Renal cortex interstitium (tissue), 11 donors: ENCODE measurements at regions not wholly inside any gene's neighbourhood (a gene's known extent, or its start where the extent isn't known, plus 50 kb on each side); places are given as distances from the start of the nearest gene placed in this dataset.
A peak's percentile ranks its signal among the peaks of the same experiment; 100 is the strongest.
"Not testable (repeated sequence)": the region's sequence is repeated elsewhere in the genome, so short reads cannot be mapped to it uniquely, and the experiment has no call there.

ENCODE experiments used
- DNase-seq, 11 donors: peaks; one replicate each; pipeline ENCODE4 v3.0.0-alpha.2; 2013; ENCODE audit warnings: low read depth in 9 of 11, low spot score in 4 of 11; ENCODE audit errors: extremely low read depth in 1 of 11

DNA sequence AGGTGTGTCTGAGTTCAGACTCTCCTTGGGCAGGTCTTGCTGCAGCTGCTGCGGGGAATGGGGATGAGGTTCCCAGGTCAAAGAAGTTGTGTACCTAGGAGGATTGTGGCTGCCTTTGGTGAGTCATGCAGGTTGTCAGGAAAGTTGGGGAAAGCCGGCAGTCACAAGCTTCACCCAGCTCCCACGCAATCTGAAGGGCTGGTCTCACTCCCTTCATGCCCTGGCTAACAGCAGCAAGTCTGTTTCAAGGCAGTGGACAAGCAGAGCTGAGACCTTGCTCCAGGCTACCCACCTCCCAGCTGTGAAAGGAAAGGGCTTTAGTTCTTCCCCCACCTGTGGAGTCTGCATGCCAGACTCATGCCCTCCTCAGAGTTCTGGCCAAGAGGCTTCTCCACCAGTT is 287.2 kb downstream of the DTHD1 start:
- no peak for DNase-seq

DNA sequence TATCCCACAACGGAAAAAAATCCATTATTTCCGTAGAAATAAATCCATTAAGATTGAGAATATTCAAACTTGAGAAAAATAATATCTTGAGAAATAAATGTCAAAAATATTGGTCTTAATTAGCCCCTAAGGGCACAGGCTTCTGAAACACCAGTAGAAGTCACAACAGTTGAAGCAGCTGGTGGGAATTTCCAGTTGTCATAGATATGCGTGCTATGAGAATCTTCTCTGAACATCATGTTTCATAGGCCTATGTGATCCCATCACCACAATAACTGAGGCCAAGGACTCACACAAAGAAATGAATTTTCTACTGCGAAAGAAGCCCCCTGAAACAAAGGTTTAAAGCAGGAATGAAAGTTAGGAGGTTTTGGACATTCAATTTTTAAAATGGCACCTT is 292.0 kb downstream of the DTHD1 start:
- DNase-seq = no peak

DNA sequence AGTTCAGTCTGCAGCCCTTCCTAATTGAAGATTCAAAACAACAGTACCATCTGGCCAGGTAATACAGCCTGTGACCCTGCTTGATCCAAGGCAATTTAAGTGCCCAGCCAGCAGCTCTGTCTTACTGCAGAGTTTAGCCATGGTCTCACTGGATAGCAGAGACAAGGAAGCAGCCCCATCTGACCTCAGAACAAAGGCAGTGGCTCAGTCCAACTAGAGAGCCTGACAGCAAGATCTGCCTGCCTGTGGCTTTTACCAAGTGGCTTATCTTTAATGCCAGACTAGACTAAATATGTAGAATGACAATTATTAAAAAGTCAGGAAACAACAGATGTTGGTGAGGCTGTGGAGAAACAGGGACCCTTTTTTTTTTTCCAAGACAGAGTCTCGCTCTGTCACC is 293.4 kb downstream of the DTHD1 start:
- no peak for DNase-seq

DNA sequence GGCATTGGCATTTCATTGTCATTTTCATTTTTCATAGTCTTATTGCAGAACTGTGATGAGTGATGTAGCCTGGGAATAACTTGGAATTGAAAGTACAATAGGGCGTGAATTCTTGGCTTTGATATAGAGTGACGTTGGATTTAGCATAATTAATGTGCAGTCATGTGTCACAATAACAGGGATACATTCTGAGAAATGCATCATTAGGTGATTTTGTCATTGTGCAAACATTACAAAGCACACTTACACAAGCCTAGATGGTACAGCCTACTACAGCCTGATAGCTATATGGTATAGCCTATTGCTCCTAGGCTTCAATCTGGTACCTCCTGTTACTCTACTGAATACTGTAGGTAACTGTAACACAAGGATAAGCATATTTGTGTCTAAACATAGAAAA is 300.8 kb downstream of the DTHD1 start:
- DNase-seq = no peak

DNA sequence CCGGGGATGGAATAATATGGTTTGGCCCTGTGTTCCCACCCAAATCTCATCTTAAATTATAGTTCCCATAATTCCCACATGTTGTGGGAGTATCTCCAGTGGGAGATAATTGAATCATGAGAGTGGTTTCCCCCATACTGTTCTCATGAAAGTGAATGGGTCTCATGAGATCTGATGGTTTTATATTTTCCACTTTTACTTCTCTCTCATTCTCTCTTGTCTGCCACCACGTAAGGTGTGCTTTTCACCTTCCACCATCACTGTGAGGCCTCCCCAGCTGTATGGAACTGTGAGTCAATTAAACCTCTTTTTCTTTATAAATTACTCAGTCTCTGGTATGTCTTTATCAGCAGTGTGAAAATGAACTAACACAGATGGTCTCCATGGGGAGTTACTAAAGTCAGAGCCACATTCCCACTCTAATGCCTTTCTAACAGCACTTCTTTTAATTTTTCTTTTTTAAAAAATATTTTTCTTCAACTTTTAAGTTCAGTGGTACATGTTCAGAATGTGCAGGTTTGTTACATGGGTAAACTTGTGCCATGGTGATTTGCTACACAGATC is 306.6 kb downstream of the DTHD1 start:
- DNase-seq = no peak

DNA sequence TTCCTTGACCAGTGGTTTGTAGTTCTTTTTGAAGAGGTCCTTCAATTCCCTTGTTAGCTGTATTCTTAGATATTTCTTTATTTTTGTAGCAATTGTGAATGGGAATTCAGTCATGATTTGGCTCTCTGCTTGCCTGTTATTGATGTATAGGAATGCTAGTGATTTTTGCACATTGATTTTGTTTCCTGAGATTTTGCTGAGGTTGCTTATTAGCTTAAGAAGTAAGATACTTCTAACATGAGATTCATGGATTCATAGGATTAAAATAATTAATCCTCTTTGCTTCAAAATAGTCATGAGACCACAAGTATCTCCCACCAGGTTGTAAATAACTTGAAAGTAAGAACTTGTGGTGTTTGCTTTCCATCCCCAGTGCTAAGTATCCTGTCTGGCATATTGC is 308.9 kb downstream of the DTHD1 start:
- DNase-seq = no peak

DNA sequence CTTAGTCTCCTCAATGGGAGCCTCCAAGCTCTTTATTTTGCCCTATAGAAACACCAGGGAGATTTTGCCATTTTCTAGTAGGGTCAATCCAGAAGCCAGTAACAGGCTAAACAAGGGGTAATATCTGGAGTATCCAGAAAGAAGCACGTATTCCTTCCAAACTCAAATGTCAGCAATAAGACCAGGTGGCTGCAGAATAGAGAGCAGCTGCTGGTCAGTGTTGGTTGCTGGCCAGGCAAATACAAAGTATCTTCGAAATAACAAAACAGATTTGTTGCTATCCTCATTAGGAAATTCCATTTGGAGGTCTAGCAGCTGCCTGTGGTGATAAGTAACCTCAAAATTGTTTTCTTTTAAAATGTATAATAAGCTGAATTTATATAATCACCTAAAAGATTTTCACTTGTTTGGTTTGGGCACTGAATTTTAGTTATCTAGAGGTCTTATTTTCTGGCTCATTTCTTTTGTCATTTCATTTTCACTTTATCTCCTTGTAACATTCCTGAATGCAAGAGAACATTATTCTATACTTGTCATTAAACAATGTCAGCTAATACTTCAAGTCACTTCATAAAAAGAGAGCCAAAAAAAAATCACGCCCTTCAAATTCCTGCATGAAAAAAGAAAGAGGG is 320.6 kb downstream of the DTHD1 start:
- no peak for DNase-seq

DNA sequence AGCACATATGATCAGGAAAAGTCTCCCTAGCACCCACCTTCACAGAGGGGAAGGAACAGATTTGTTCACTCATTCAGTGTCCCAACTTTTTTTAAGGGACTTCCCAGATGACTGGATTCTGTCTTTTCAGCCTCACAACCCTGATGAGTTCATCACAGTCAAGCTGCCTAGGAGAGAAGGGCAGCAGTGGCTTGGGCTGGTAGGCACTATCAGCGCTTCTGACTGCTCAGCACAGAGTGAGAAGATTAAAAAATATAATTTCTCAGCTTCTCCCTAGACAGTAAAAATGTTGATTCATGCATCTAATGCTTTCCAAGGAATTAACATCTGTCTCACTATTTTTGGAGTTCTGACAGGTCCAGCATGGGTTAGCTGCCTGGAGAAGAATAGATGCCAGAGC is 328.2 kb downstream of the DTHD1 start:
- no peak for DNase-seq

DNA sequence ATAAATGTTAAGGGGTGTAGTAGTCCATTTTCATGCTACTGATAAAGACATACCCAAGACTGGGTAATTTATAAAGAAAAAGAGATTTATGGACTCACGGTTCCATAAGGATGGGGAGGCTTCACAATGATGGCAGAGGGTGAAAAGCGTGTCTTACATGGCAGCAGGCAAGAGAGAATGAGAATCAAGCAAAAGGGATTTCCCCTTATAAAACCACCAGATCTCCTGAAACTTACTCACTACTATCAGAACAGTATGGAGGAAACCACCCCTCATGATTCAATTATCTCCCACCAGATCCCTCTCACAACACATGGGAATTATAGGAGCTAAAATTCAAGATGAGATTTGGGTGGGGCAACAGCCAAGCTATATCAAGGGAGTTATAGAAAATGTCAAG is 329.2 kb downstream of the DTHD1 start:
- no peak for DNase-seq

DNA sequence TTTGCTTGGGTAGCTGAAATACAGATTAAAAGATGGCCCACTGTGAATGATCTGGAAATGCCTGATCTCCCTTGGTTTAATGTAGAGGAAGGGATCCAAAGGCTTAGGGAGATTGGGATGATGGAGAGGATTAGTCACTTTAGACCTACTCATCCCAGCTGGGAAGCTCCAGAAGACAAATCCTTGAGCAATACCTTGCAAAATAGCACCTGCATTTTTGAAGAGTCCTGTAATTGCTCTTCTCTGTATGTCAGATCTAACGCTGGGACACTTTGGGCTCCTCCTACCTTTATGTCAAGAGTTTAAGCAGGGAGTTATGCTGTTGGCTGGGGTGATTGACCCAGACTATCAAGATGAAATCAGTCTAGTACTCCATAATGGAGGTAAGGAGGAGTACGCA is 331.7 kb downstream of the DTHD1 start:
- DNase-seq = not testable (repeated sequence)

DNA sequence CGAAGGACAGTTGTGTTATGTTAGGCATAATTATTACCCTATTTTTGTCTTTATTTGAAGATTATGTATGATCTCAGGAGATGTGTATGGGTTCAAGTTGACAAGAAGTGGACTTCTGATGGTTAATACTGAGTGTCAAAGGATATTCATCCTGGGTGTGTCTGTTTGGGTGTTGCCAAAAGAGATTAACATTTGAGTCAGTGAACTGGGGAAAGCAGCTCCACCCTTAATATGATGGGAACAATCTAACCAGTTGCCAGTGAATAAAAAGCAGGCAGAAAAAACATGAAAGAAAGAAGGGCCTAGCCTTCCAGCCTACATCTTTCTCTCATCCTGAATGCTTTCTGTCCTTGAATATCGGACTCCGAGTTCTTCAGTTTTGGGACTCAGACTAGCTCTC is 332.6 kb downstream of the DTHD1 start:
- no peak for DNase-seq

DNA sequence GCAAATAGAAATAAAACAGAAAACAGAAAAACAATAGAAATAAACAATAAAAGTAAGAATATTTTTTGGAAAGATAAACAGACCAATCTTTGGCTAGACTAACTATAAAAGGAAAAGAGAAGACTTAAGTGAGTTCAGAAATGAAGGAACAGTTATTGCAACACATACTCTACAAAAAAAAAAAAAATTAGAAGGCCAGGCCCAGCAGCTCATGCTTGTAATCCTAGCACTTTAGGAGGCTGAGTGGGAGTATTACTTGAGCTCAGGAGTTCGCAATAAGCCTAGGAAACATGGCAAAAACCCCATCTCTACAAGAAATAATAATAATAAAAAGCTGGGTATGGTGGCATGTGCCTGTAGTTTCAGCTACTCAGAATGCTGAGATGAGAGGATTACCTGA is 336.7 kb downstream of the DTHD1 start:
- DNase-seq = no peak

DNA sequence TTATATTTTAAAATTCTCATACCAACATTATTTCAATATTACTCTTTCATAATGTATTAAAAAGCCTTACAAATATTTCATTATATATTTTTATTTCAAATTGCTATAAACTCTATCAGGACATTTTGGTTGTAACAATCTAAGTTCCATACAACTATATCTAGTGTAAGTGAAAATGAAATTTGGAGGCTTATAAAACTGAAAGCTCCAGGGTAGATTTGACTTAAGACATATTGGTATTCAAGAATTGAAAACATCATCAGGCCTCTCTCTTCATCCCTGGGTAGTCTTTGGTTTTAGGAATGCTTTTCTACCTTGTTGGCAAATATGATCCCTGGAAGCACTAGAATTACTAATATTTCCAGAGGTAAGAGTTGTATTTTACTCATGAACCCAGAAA is 342.6 kb downstream of the DTHD1 start:
- DNase-seq = no peak

DNA sequence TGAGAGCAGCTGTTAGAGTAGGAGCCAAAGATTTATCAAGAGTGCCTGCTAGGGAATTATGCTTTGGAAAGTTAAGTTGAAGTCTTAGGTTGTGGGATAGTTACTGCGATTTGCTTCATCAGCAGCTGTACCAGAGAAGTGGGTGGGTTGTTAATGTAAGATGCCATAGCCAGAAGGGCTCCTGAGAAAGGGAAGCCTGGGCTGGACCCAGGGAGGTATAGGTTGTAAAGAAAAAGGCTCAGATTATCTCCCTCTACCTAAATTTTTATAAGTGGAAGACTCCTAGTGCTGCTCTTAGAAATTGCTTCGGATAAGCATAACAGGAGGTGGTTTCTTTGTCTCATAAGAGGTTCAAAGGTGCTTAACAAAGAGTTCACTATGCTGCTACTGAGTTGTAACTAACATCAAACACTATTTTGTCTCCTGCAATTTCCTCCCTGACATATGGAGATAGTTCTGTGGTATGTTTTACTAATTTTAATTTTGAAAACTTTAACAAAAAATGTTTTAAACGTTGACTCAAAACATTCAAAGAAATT is 356.9 kb downstream of the DTHD1 start:
- DNase-seq = no peak

DNA sequence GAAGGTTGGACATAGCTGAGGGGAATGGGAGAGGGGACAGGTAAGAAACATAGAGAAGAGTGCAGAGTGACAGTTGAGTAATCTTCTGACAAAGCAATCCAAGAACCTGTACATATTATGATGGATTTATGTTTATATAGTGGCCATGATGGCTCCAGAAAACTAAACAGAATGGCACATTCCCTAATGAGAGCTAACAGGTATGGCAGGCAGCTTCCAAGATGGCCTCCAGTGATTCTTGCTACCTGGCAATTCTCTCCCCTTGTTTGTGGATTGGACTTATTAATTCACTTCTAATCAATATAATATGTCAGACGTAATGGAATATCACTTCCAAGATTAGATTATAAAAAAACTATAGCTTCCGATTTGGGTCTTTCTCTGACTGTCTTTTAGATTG is 359.5 kb downstream of the DTHD1 start:
- DNase-seq = no peak

DNA sequence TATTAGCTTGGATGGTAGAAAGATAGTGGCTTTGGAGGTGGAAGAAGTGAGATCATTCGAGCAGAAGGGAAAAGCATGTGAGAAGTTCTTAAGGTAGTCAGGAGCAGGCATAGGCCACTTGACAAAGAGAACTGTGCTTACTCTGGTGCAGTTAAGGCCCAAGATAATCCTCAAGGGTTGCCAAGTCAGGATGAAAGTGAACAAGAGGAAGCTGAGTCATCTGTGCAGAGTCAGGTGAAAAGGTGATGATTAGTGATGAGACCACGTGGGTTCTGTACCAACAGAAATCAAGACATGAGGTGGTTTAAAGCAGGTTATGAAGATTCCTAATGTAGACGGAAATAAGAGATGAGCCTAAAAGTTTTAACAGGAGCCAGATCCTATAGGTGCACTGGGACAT is 369.8 kb downstream of the DTHD1 start:
- no peak for DNase-seq

DNA sequence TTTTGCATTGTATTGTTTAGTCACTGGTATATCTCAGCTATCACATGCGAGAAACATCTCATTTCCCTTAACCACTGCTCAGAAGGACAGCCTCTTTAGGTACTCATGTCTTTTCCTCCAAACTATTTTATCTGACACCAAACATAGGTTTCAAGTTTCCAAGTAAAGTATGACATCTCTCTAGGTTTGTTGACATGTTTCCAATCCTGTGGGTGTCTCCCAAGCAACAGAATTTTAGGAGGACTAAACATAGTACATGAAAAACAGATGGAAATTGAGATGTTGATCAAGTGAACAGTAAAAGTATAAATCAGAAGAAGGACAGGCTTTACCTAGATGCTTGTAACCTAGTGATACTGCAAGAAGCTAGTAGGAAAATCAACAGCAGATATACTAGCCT is 371.4 kb downstream of the DTHD1 start:
- DNase-seq = no peak

DNA sequence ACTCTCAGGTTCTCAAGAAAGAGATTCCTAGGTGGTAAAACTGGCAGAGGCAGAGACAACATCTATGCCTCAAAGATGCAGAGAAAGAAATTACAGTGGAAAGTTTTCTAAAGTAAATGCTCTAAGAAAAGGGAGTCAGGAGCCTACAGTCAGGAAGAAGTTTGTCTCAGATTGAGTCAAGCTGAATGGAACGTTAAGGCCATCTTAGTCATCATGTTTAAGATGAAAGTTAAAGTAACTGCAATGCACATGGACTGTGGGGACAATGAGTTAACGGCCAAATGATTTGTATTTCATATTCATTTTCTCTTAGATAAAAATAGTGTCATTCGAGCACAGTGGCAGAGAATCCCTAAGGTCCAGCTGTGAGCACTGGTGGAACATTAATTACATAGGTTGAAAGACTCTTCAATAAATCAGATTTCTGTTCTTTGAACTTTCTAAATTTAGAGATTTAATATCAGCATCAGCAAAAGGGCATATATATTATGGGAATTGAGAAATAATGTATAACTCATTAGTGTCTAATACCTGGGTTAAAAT is 384.6 kb downstream of the DTHD1 start:
- no peak for DNase-seq

DNA sequence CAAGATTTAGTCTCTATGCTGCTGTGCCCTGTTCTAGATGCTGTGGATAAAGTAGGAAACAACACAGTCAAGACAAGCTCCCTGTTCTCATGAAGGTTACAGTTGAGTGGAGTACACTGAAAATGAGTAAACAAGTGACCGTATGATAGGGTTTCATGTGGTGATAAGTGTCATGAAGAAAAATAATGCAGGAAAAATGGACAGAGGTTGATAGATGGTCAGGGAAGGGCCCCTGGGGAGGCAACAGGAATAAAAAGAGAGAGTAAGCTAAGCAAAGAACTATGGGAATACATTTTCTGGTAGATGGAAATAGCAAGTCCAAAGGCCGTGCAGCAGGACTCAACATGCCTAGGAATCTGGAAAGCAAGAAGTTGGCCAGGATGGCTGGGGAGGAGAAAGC is 394.0 kb downstream of the DTHD1 start:
- DNase-seq = no peak

DNA sequence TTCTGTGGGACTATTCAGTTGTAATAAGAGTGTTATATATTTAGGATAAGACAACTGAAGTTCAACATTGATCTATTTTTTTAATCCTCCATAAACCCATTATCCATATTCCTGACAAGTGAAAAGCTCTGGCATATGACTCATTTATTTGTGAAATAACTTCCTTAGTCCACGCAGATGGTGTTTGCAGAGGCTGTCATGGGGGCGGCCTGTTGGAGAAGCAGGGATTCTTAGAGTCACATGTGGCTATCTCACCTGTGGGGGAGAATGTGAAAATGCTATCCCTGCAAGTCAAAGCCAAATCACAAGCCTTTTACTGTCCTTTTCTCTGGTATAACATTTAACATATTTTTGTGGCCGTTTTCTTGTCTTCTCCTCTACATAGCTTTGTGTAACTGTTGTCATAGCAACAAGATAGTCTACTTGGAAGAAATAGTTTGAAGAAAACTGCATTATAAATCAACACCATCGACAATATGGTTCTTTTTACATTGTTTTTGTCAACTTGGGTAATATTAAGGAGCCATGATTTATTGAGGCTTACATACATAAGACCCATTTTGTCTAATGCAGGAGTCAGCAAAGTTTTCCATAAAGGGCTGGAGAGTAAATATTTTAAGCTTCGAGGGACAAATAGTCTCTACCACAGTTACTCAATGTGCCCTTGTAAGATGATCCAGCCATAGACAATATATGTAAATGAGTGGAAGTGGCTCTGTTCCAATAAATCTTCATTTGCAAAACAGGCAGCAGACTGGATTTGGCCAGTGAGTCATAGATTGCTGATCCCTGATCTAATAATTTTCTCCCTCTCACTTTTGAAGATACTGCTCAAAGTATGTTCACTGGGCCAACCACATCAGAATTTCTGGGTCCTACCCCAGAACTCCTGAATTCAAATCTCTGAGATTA is 395.0 kb downstream of the DTHD1 start:
- peak in 4 of 11 donors; percentile 5 to 25 (median 11) for DNase-seq
